Tibial nerve (tissue), 4 donors: ENCODE measurements at regions not wholly inside any gene's neighbourhood (a gene's known extent, or its start where the extent isn't known, plus 50 kb on each side); places are given as distances from the start of the nearest gene placed in this dataset.

Source experiments
- DNase-seq, 2 donors: peaks; one replicate each; pipeline ENCODE4 v3.0.0-alpha.2; 2019; ENCODE audit warnings: low spot score in 2 of 2
- H3K27ac ChIP-seq, 4 donors: fragments of 200-600 bp; sonication (generic) in 3 of 4; one replicate each; pipeline ENCODE4 v1.5.1; 2017 to 2019; ENCODE audit warnings: mild to moderate bottlenecking in 1 of 4
- H3K27me3 ChIP-seq, 2 donors: fragments of 200-600 bp; sonication (generic) in 1 of 2; one replicate each; pipeline versions ENCODE4 v1.5.1 to v1.6.0; 2017 to 2019
- H3K36me3 ChIP-seq, 3 donors: fragments of 200-600 bp; sonication (generic); one replicate each; pipeline ENCODE4 v1.5.1; 2018 to 2019
- H3K4me1 ChIP-seq, 4 donors: fragments of 200-600 bp; sonication (generic) in 3 of 4; one replicate each; pipeline ENCODE4 v1.5.1; 2017 to 2019
- H3K4me3 ChIP-seq, 4 donors: fragments of 200-600 bp; sonication (generic) in 3 of 4; one replicate each; pipeline ENCODE4 v1.5.1; 2017 to 2019; ENCODE audit warnings: mild to moderate bottlenecking in 1 of 4, moderate library complexity in 1 of 4
- H3K9me3 ChIP-seq, 4 donors: fragments of 200-600 bp; sonication (generic) in 3 of 4; one replicate each; pipeline ENCODE4 v1.5.1; 2017 to 2019
- EP300 ChIP-seq, 2 donors: sonication (generic); formaldehyde crosslinking; IDR thresholded peaks; one replicate each; pipeline ENCODE4 v1.6.1; 2017; ENCODE audit warnings: antibody characterized with exemption in 2 of 2, mild to moderate bottlenecking in 1 of 2
- POLR2A ChIP-seq, 2 donors: fragments of 450-650 bp; IDR thresholded peaks; one replicate each; pipeline ENCODE4 v1.6.1; 2017; ENCODE audit warnings: antibody characterized with exemption in 2 of 2, mild to moderate bottlenecking in 2 of 2, moderate library complexity in 2 of 2
- WGBS, 2 donors: methylation state at CpG; one replicate each; pipeline ENCODE4 v1.1.5; 2018; 5-methylcytosine and 5-hydroxymethylcytosine counted together
- TF ChIP-seq, protein P1 (sequence below), 5 experiments: fragments of 200-600 bp in 3 of 5; fragments of 450-650 bp in 2 of 5; sonication (generic) in 3 of 5; IDR thresholded peaks; one replicate each; pipeline ENCODE4 v1.5.1; 2016 to 2019; ENCODE audit warnings: antibody characterized with exemption in 5 of 5, mild to moderate bottlenecking in 3 of 5, moderate library complexity in 2 of 5

DNA sequence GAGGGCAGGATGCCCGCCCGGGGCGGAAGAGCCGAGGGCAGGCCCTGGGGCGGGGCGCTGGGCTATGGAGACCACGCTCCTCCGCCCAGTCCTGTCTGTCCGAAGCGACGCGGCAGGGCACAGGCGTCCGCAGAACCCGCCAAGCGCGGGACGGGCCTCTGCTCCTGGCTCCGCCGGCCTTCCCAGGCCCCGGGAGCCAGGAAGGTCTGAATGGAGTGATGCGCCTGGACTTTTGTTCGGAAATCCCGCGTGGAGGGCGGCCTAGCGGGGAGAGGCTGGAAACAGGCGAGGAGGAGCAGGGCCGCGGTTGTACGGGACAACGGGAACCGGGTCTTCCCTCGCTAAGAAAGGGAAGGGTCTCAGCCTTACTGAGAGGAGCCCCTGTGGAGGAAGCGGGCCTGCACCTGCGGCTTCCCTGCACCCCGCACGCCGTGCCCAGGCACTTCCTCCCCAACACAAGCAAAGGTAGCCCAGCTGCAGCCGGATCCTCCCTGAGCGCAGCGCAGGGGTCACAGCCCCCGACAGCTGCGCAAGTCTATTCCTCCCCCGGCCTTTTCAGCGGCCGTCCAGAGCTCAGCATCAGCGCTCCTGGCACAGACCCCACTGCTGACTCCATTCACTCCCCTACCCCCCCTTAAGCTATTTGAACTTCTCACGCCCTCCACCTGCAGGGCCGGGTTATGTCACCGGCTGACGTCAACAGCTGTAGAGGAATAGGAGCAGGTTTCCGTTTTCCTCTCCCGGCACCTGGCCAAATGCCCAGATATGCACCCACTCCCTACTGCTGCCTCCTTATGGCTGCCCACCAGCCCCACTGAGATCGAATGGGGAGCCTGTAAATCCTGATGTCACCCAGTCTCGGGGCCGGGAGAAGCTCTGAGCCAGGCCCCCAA is 143.2 kb upstream of the RET start:
- DNase-seq: peak in 1 of 2 donors; percentile 3

GRCh38 chr10:42934351-42934811 is 142.5 kb upstream of the RET start:
- WGBS, 2 donors: 87 to 93% methylated on average over 8 of the region's 8 CpGs

More for the DNA sequence above, 143.2 kb upstream of the RET start:
- Histone ChIP-seq H3K4me1 (peaks cover 0 to 18% (median 0%) of the 10 kb centered on the region in 4 donors), H3K27me3 (peaks cover 0 to 35% of the 10 kb centered on the region in 2 donors), H3K9me3 (no peaks in the 10 kb centered on the region), H3K36me3 (no peaks in the 10 kb centered on the region), H3K4me3 (no peak overlapping the region), H3K27ac (no peak overlapping the region)
- WGBS, 2 donors: 6% methylated on average over 41 to 42 of the region's 57 CpGs
- no peak for TF ChIP-seq POLR2A (IDR thresholded peaks at IDR 0.05)
- TF ChIP-seq, protein P1, sequence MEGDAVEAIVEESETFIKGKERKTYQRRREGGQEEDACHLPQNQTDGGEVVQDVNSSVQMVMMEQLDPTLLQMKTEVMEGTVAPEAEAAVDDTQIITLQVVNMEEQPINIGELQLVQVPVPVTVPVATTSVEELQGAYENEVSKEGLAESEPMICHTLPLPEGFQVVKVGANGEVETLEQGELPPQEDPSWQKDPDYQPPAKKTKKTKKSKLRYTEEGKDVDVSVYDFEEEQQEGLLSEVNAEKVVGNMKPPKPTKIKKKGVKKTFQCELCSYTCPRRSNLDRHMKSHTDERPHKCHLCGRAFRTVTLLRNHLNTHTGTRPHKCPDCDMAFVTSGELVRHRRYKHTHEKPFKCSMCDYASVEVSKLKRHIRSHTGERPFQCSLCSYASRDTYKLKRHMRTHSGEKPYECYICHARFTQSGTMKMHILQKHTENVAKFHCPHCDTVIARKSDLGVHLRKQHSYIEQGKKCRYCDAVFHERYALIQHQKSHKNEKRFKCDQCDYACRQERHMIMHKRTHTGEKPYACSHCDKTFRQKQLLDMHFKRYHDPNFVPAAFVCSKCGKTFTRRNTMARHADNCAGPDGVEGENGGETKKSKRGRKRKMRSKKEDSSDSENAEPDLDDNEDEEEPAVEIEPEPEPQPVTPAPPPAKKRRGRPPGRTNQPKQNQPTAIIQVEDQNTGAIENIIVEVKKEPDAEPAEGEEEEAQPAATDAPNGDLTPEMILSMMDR (IDR thresholded peaks at IDR 0.05): no peak
- no peak for TF ChIP-seq EP300 (IDR thresholded peaks at IDR 0.05)

GRCh38 chr10:42934842-42935241 is 142.0 kb upstream of the RET start:
- H3K27me3 ChIP-seq: peaks cover 0 to 35% of the 10 kb centered on the region in 2 donors

More at GRCh38 chr10:42934351-42934811, 142.5 kb upstream of the RET start:
- H3K27ac ChIP-seq: no peak overlapping the region
- TF ChIP-seq, protein P1 (IDR thresholded peaks at IDR 0.05): no peak
- TF ChIP-seq EP300 (IDR thresholded peaks at IDR 0.05) (no peak), POLR2A (IDR thresholded peaks at IDR 0.05) (no peak)
- peaks cover 0 to 35% of the 10 kb centered on the region in 2 donors for H3K27me3 ChIP-seq
- DNase-seq: no peak
- no peaks in the 10 kb centered on the region for H3K9me3 ChIP-seq
- no peaks in the 10 kb centered on the region for H3K36me3 ChIP-seq
- H3K4me1 ChIP-seq: peaks cover 0 to 18% (median 0%) of the 10 kb centered on the region in 4 donors
- H3K4me3 ChIP-seq: no peak overlapping the region

DNA sequence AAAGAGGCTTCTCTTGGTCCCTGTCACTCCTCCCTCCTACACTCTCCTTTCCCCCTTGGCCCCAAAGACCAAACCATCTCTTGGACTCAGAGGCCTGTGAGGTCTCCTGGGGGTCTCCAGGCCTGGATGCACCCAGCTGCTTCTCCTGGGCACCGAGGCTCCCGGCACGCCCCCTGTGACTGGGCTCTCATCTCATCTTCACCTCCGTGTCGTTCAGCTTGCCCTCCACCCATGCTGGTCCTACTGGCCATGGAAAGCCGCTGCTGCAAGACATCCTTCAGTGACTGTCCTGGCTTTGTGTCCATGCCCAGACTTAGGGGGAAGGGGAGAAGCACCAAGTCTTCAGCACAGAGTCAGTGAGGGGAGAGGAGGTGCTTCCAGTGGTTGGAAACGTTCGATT is 141.4 kb upstream of the RET start:
- 80 to 84% methylated on average over 8 of the region's 8 CpGs for WGBS, 2 donors
- H3K27me3 ChIP-seq: peaks cover 0 to 35% of the 10 kb centered on the region in 2 donors
- TF ChIP-seq EP300 (IDR thresholded peaks at IDR 0.05) (no peak), POLR2A (IDR thresholded peaks at IDR 0.05) (no peak)
- TF ChIP-seq, protein P1 (IDR thresholded peaks at IDR 0.05): no peak

More at GRCh38 chr10:42934842-42935241, 142.0 kb upstream of the RET start:
- WGBS, 2 donors: 92 to 97% methylated on average over 3 of the region's 3 CpGs
- Histone ChIP-seq H3K4me1 (peaks cover 0 to 18% (median 0%) of the 10 kb centered on the region in 4 donors), H3K36me3 (no peaks in the 10 kb centered on the region), H3K27ac (no peak overlapping the region), H3K4me3 (no peak overlapping the region), H3K9me3 (no peaks in the 10 kb centered on the region)
- TF ChIP-seq, protein P1 (IDR thresholded peaks at IDR 0.05): no peak
- TF ChIP-seq POLR2A (IDR thresholded peaks at IDR 0.05) (no peak), EP300 (IDR thresholded peaks at IDR 0.05) (no peak)
- no peak for DNase-seq

GRCh38 chr10:42936580-42936979 is 140.3 kb upstream of the RET start:
- no peak overlapping the region for H3K4me3 ChIP-seq
- DNase-seq: no peak
- TF ChIP-seq POLR2A (IDR thresholded peaks at IDR 0.05) (no peak), EP300 (IDR thresholded peaks at IDR 0.05) (no peak)
- TF ChIP-seq, protein P1 (IDR thresholded peaks at IDR 0.05): no peak
- H3K4me1 ChIP-seq: peaks cover 0 to 18% (median 0%) of the 10 kb centered on the region in 4 donors
- WGBS, 2 donors: 75 to 92% methylated on average over 10 of the region's 10 CpGs
- H3K27me3 ChIP-seq: peaks cover 0 to 32% of the 10 kb centered on the region in 2 donors
- H3K36me3 ChIP-seq: no peaks in the 10 kb centered on the region
- H3K27ac ChIP-seq: no peak overlapping the region
- H3K9me3 ChIP-seq: no peaks in the 10 kb centered on the region

More for the DNA sequence above, 141.4 kb upstream of the RET start:
- Histone ChIP-seq H3K27ac (no peak overlapping the region), H3K4me1 (peaks cover 0 to 18% (median 0%) of the 10 kb centered on the region in 4 donors), H3K4me3 (no peak overlapping the region), H3K9me3 (no peaks in the 10 kb centered on the region), H3K36me3 (no peaks in the 10 kb centered on the region)
- no peak for DNase-seq
